Sciatic nerve (tissue), 2 donors: ENCODE measurements at regions not wholly inside any gene's neighbourhood (a gene's known extent, or its start where the extent isn't known, plus 50 kb on each side); places are given as distances from the start of the nearest gene placed in this dataset.

Experiments used
- ATAC-seq: fragments of 200-7000 bp; cut with Tn5 transposase; one replicate; pipeline ENCODE4 v1.9.1; 2020; ENCODE audit warnings: mild to moderate bottlenecking, moderate library complexity
- DNase-seq: peaks from one replicate; pipeline ENCODE4 v3.0.0-alpha.2; 2020; ENCODE audit warnings: low spot score
- intact Hi-C: fragments of 100-400 bp; cut with DNase I; formaldehyde crosslinking; loops from one replicate; pipeline ENCODE4 v1.14.2; 2022
- donor health status: DM: no; HTN: no; CAD: no.
- donor health status: DM: no; HTN: no; CAD: no.

- DNase-seq (no peak), ATAC-seq (no peak)
- intact Hi-C loops: no loop called here
These were observed 1076.1 kb upstream of the NCAM2 start for GRCh38 chr21:19922122-19922521.

GRCh38 chr21:19935467-19935866, 1062.7 kb upstream of the NCAM2 start:
- intact Hi-C loops: no loop called here
- no peak for ATAC-seq
- no peak for DNase-seq

- intact Hi-C loops: no loop called here
- DNase-seq (no peak), ATAC-seq (no peak)
These were observed 1060.6 kb upstream of the NCAM2 start for GRCh38 chr21:19937619-19938018.

GRCh38 chr21:19941626-19942025, 1056.6 kb upstream of the NCAM2 start:
- DNase-seq: no peak
- intact Hi-C loops: no loop called here
- no peak for ATAC-seq

- ATAC-seq: no peak
- no peak for DNase-seq
- intact Hi-C loops: no loop called here
These were observed 1047.9 kb upstream of the NCAM2 start for GRCh38 chr21:19950347-19950746.

- intact Hi-C loops: no loop called here
- ATAC-seq: no peak
These were observed 1029.1 kb upstream of the NCAM2 start for GRCh38 chr21:19969156-19969555.

GRCh38 chr21:19981938-19982337, 1016.3 kb upstream of the NCAM2 start:
- ATAC-seq (no peak), DNase-seq (no peak)
- intact Hi-C loops: no loop called here

More at GRCh38 chr21:19969156-19969555, 1029.1 kb upstream of the NCAM2 start:
- no peak for DNase-seq

GRCh38 chr21:19986396-19986795, 1011.8 kb upstream of the NCAM2 start:
- DNase-seq (no peak), ATAC-seq (no peak)
- intact Hi-C loops: no loop called here

GRCh38 chr21:19987671-19988070, 1010.5 kb upstream of the NCAM2 start:
- DNase-seq (no peak), ATAC-seq (no peak)
- intact Hi-C loops: no loop called here

- intact Hi-C loops: no loop called here
- ATAC-seq (no peak), DNase-seq (no peak)
These were observed 1005.7 kb upstream of the NCAM2 start for GRCh38 chr21:19992540-19992939.

GRCh38 chr21:19993268-19993667, 1004.9 kb upstream of the NCAM2 start:
- ATAC-seq (no peak), DNase-seq (no peak)
- intact Hi-C loops: no loop called here

GRCh38 chr21:19995253-19995652, 1003.0 kb upstream of the NCAM2 start:
- DNase-seq: no peak
- intact Hi-C loops: no loop called here
- no peak for ATAC-seq

GRCh38 chr21:19998453-19998852, 999.8 kb upstream of the NCAM2 start:
- no peak for DNase-seq
- intact Hi-C loops: no loop called here

GRCh38 chr21:19999369-20000272, 998.6 kb upstream of the NCAM2 start:
- DNase-seq: no peak
- no peak for ATAC-seq
- intact Hi-C loops: no loop called here

More at GRCh38 chr21:19998453-19998852, 999.8 kb upstream of the NCAM2 start:
- no peak for ATAC-seq

- ATAC-seq: no peak
- intact Hi-C loops: no loop called here
These were observed 993.8 kb upstream of the NCAM2 start for GRCh38 chr21:20004367-20004766.

GRCh38 chr21:20010691-20011200, 987.5 kb upstream of the NCAM2 start:
- DNase-seq (no peak), ATAC-seq (no peak)
- intact Hi-C loops: no loop called here

More at GRCh38 chr21:20004367-20004766, 993.8 kb upstream of the NCAM2 start:
- DNase-seq: no peak

GRCh38 chr21:20013851-20014250, 984.4 kb upstream of the NCAM2 start:
- intact Hi-C loops: no loop called here
- ATAC-seq (no peak), DNase-seq (no peak)

- no peak for DNase-seq
- intact Hi-C loops: no loop called here
- ATAC-seq: no peak
These were observed 981.7 kb upstream of the NCAM2 start for GRCh38 chr21:20016435-20017005.

- intact Hi-C loops: no loop called here
- no peak for DNase-seq
- no peak for ATAC-seq
These were observed 978.2 kb upstream of the NCAM2 start for GRCh38 chr21:20020026-20020425.

- intact Hi-C loops: no loop called here
- no peak for ATAC-seq
- no peak for DNase-seq
These were observed 975.0 kb upstream of the NCAM2 start for GRCh38 chr21:20023193-20023592.
